Stimulated activated naive CD4-positive, alpha-beta T cell treated with Interleukin-2 at 50 U/mL for 16 hours (primary cell): ENCODE measurements at regions not wholly inside any gene's neighbourhood (a gene's known extent, or its start where the extent isn't known, plus 50 kb on each side); places are given as distances from the start of the nearest gene placed in this dataset.

Experiments used
- DNase-seq: peaks from one replicate; lab custom pipeline; 2025; lab: John Stamatoyannopoulos, UW

DNA sequence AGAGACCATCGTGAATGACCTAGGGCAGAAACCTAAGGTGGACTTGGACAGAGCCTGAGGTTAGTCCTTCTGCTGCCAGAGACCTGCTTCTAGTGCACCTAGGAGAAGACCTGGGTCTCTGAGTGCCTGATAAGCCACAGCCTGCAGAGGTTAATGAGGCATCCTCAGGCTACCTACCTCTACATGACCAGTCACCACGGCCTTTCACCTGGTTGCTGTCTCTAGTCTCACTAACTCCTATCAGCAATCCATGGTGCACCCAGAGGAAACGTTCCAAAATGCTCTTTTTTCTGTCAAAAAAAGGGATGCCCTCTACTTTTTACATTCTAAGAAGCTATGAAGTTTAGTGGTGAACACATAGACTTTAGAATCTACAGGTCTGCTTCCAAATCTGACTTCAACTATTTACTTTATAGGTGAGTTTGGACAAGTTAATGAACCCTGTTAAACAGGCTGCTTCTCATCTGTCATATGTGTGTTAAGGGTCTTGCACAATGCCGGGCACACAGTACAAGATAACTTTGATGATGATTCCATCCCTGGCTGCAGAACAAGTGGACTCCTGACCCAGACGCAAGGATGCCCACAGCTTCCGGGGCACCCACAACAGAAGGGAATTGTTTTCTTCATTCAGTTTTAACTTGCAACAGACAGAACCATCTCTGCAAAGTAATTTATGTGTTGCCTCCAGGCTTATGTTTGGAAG, 469.9 kb upstream of the CDH5 start:
- no peak for DNase-seq

DNA sequence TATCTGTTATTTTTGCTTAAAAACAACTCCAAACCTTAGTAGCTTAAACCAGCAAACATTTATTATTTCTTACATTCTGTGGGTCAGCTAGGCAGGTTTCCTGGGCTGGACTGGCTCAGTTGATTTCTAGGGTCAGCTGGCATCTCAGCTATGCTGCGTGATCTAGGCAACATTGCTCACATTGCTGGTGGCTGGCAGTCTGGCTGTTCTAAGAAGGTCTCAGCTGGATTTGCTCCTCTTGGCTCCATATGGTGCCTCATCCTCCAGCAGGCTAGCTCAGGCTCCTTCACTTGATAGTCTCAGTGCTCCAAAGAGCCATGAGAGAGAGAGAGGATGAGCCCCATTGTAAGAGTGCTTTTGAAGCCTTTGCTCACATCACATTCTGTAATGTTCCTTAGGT, 470.6 kb upstream of the CDH5 start:
- DNase-seq, result no peak

DNA sequence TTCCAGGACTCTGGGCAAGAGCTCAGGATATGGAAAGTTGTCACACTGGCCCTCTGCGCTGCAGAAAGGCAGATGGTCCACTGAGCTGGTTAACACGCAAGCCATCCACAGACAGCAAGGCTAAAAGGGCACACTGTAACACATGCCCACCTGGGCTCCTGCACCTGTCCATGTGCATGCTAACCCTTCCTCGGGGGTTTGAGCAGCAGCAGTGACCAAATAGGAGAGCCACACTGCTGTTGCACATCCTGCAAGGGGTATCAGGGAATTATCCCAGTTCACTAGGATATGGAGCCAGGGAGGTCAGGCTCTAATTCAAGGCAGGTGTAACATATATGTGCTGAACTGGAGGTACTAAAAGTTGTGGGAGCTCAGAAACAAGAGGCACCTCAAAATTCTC, 471.0 kb upstream of the CDH5 start:
- DNase-seq, result no peak

GRCh38 chr16:65890203-65890602, 476.3 kb upstream of the CDH5 start:
- DNase-seq, result no peak

DNA sequence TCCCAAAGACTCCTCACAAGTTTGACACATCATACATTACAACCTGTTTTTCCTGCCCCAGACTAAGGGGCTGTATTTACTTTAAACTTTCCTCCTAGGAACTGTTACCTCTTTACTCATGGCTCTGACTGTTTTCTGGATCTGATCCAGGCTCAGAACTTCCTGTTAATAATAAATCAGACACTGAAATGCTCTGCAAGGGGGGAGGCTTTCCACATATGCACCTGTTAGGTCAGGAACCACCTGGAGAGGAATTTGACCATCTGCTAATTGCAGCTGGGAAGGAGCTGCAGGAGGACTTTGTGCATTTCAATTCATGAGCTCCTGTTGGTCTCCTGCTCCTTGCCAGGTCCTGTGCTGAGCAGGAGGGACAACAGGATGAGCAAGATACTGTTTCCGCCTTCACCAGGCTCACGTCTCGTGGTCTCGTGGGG, 476.9 kb upstream of the CDH5 start:
- DNase-seq, result no peak

- no peak for DNase-seq
These were observed 478.3 kb upstream of the CDH5 start for GRCh38 chr16:65888201-65888600.

DNA sequence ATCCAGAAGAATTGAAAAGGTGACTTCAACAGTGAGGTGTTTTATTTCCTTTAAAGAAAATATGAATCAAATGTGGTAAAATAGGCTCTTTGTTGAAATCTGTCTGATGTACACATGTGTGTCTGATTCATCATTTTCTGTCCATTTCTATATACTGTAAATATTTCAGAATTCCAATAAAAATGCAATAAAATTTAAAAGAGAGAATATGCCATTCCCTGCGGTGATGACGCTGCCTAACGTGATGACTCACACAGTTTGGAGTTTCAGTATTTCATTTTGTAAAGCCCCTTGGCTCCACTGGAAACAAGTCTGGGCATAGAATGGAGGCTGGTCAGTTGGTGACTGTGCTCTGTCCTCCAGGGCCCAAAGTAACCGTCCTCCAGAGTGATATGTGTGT, 482.5 kb upstream of the CDH5 start:
- DNase-seq, result no peak

DNA sequence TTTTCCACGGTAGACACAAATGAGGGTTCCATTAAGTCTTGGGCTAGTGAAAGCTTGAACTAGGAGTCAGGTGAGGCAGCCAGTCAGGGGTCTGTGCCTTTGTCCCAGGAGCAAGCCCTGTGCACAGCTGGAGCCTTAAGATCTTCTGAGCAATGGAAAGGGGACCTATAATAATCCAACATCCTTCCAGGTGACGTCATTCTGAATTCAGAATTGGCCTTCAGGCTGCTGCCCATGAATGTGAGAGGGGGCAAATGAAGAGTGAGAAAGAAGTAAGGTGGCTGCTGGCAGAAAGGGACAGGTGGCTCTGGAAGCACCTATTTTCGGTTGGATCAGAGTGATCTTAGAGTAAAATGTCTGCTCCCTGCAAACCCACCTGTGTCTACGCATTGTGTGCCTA, 488.1 kb upstream of the CDH5 start:
- no peak for DNase-seq

DNA sequence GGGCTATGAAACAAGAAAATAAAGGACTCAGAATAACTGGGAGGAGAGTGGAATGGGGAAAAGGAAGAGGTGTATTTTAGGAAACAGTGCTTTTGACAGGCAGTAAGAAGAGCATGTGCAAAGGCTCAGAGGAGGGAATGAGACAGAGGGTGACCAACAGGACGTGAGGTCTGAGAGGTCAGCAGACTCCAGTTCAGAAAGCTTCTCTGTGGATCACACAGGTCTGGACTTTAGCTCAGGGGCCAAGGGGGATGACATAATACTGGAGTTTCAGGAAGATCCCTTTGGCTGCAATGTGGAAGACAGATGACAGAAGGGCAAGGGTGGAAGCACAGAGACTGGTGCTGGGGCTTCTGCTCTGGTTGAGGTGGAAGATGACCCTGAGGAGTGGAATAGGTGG, 489.9 kb upstream of the CDH5 start:
- DNase-seq, result no peak

- DNase-seq, result no peak
These were observed 490.5 kb upstream of the CDH5 start for GRCh38 chr16:65876056-65876408.

DNA sequence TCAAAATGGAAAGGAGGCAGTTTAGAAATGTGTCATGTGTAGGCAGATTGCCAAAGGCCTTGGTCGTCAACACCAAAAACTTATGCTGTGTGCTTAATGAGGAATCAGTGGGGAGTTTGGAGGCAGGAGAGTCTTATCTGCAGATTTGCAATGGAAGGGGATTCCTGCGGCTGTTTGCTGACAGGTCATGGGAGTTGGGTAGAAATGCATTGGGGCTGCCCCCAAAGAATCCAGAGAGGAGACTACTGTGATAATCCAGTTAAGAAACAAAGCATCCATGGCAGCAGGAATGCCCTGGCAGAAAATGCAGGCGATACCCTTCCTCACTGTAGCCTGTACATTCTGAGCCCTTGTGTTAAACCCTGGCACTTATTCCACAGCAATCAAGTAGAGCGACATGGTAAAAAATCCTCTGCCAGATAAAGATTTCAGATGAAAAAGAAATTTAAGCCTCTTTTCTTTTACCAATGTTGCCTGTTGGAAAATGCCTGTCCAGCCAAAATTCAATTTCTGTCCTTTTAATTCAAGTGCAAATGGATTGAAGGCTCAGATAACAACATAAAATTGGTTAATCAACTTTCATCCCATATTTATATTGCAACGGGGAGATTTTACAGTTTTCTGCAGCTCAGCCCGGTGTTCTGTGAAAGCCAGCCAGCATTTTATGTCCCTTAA, 491.0 kb upstream of the CDH5 start:
- no peak for DNase-seq

DNA sequence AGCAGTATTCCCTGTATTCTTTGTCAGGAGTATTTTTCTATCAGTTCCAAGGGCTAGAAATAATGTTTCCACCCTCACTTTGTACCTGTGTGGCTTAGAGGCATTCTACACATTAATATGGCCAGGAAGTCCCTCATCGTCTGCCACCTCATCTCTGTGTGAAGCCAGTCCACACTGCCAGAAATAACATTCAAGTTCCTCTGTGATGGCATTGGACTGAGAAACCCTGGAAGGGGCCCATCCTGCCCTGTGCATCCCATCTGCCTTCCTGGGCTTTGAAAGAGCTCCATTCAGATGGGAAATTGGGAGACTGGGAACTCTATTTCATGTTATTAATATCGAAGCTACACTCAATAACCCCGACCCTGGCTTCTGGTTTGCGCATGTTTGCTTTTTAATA, 497.2 kb upstream of the CDH5 start:
- no peak for DNase-seq

DNA sequence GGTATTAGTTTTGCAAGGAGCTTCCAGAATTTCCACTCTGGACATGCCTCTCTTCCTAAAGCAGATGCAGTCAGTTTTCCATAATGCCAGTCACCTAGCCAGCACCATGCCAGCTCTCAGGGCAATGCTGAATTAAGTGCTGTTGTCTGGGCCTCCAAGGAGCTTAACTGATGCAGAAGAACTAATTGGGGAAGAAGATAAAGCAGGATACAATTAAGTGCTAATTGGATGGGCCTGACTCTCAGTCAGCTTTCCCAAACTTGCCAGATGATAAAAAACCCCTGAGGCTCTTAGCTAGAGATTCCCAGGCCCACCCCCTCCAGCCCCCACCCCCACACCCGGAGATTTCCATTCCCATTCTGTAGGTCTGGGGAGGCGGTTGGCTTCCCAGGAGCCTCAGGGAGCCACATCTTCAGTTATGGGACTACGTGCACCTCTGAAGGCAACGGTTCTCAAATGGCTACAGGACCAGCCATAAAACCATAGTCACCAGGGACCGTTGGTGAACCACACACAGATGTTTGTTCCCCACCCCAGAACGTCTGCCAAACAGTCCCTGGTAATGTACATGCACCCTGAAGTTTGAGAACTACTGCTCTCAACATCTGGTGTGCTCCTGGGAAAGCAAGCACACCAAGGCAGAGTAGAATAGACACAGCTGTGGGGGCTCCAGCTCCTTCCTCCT, 499.1 kb upstream of the CDH5 start:
- DNase-seq, result no peak

GRCh38 chr16:65863236-65863635, 503.3 kb upstream of the CDH5 start:
- no peak for DNase-seq

GRCh38 chr16:65861131-65861731, 505.3 kb upstream of the CDH5 start:
- no peak for DNase-seq

- DNase-seq, result no peak
These were observed 511.0 kb upstream of the CDH5 start for GRCh38 chr16:65855171-65856145.

GRCh38 chr16:65846210-65846602, 520.3 kb upstream of the CDH5 start:
- no peak for DNase-seq

GRCh38 chr16:65845466-65846209, 520.9 kb upstream of the CDH5 start:
- DNase-seq, result no peak

DNA sequence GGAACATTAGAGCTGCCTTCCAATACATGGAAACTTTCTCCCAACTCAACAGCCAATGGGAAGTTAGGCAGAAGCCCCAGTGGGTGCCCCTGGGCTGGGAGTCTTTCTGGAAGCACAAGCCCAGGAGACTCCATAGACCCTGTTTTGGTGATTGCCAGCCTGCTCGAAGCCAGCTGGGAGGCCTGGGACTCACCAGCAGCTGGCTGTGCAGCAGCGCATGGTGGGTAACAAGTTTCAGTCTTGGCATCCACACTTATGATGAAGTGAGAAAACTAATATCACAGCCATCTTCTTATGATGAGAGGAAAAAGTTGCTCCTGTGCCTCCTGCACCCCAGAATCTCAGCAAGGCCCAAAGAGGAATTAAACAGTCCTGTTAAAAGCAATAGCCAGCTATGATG, 522.5 kb upstream of the CDH5 start:
- no peak for DNase-seq

GRCh38 chr16:65842067-65842466, 524.4 kb upstream of the CDH5 start:
- no peak for DNase-seq

DNA sequence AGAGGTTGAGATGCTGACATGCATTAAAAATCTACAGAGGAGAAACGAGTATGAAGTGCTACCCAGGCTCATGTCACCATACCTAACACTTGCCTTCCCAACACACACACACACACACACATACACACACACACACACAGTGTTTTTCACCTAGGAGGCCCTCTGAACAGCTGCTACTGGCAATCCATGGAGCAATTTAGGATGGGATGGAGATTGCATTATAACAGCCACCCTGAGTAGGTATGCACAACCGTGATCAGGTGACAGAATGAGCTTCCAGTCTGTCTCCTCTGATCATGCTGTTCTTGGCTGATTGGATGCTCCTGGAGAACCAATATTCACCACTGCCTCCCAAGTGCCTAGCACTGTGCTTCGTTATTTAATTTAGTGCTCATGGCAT, 528.5 kb upstream of the CDH5 start:
- DNase-seq, result no peak
